T-helper 1 cell (primary cell): ENCODE measurements at regions not wholly inside any gene's neighbourhood (a gene's known extent, or its start where the extent isn't known, plus 50 kb on each side); places are given as distances from the start of the nearest gene placed in this dataset.
"Not testable (repeated sequence)": the region's sequence is repeated elsewhere in the genome, so short reads cannot be mapped to it uniquely, and the experiment has no call there.

Source experiments
- DNase-seq, 5 donors: peaks; one replicate each; pipeline ENCODE4 v3.0.0-alpha.2; 2012 to 2020

DNA sequence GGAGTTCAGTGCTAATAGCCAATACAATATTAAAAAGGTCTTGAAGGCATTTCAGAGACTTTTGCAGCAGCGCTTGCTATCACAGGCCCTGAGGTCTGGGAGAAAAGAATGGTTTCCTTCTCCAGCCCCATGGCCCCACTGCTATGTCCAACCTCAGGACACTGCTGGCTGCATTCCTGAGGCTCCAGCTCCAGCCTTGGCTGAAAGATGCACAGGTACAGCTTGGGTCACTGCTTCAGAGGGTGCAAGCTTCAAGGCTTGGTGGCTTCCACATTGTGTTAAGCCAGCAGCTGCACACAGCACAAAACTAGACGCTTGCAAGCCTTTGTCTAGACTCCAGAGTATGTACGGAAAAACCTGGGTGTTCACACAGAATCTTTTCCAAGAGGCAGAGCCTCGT, 589.2 kb downstream of the CWH43 start:
- DNase-seq = not testable (repeated sequence)

DNA sequence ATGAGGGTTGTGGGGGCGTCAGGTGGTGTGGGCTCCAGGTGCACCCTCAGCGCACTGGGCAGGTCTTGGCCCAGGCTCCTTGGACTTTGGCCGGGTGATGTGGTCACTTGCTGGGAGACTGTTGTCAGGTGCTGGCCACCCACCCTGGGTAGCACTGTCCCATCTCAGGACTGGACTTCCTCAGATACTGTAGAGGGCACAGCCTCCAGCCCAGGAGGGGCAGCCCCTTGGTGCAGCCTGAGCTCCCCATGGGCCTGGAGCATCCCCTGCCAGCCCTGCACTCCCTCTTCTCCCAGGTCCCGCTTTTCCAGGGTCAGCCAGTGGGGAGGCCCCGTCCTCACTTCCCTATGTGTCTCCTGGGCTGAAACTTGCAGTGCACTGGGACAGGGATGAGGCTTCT, 592.3 kb downstream of the CWH43 start:
- DNase-seq = not testable (repeated sequence)

DNA sequence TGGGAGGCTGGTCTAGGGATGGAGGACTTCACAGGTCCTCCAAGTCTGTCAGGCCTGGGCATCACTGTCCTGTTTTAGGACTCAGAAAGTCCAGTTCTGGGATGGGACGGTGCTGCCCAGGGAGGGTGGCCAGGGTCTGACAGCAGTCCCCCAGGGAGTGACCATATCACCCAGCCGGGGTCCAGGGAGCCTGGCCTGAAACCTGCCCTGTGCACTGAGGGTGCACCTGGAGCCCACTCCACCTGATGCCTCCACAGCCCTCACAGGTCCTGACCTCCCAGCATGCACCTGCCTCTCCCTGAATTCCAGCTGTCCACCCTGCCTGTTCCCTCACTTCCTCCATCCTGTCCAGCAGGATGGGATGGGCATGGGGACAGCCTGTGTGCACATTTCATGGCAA, 592.8 kb downstream of the CWH43 start:
- DNase-seq = not testable (repeated sequence)

DNA sequence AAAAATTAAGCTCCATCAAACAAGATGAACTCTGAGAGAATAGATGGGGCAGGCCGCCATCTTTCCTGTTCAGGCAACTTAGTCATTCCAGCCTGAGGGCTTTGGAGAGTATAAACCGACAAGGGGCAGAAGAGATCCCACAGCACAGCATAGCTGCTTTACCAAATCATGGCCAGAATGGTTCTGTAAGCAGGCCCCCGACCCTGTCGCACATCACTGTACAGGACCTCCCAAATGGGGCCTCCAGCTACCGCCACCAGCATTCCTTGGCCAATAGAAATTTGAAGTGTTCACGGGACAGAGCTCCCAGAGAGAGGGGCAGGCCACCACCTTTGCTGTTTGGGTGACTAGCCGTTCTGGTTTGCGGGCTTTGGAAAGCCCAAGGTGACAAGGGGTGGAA, 594.1 kb downstream of the CWH43 start:
- not testable (repeated sequence) for DNase-seq

DNA sequence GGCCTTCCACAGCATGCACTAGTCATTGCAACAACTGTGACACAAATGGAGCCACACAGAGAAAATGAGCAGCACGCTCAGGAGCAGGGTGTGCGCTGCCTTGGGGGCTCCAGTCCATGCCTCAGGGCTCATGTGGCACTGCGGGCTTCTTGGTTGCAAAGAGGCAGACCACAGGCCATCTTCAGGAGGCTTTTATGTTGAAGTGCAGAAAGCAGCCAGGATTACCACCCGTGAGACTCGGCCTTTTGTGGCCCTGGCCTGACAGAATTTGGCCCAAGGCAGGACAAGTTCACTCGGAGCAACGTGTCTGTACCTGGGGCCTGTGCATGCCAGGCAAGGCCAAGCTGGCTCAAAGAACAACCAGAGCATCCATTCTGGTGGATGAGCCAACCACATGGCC, 602.3 kb downstream of the CWH43 start:
- not testable (repeated sequence) for DNase-seq

DNA sequence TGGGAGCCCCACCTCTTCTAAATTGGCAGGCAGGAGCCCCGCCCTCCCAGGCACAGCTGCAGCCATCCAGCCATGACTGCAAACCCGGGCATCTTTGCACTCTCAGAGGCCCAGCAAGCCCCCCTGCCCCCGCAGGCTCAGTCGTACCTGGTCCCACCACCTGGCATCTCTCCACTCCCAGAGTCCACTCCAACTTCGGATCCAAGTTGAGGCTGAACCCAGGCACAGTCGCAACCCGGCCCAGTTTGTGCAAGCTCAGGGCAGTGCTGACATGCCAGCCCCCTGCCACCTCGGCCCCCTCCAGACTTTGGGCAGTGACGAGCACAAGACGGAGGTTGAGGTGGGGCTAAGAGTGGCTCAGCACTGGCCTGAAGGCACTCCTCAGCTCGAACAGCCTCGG, 632.4 kb downstream of the CWH43 start:
- DNase-seq = not testable (repeated sequence)

DNA sequence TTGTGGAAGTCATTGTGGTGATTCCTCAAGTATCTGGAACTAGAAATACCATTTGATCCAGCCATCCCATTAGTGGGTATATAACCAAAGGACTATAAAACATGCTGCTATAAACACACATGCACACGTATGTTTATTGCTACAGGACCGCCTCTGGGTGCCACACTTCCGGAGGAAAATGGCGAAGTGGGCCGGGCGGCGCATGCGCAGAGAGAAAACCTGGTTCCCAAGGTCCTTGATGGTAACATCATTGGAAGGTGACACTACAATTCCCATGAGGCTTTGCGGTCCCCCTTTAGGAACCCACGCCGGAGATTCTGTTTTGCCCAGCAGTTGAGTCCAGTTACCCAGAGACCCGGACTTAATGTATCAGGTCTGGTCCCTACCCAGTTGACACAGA, 640.4 kb downstream of the CWH43 start:
- DNase-seq = not testable (repeated sequence)
